ENCODE measurements at regions not wholly inside any gene's neighbourhood (a gene's known extent, or its start where the extent isn't known, plus 50 kb on each side); places are given as distances from the start of the nearest gene placed in this dataset.

DNA sequence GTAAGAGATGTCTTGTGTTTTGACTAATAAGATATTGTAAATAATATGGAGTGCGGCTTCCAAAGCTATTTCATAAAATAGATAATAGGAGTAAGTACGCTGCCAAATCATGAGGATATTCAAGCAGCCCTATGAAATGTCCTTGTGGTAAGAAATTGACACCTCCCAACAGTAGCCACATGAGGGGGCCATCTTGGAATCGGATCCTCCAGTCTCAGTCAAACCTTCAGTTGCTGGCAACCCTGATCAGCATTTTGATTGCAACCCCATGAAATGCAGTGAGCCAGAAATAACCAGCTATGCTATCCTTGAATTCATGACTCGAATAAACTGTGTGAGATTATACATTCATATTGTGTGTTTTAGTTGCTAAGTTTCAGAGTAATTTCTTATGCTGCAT is 212.4 kb downstream of the PLA2G4A start:
- TF ChIP-seq ARNTL (CRISPR knock-in tag; IDR thresholded peaks at IDR 0.05; ENCODE audit: borderline replicate concordance, low read depth) = no peak
- TF ChIP-seq CSDC2 (CRISPR knock-in tag; IDR thresholded peaks at IDR 0.05) = no peak
- TF ChIP-seq ZFP3 (CRISPR knock-in tag; IDR thresholded peaks at IDR 0.05) = no peak
- no peak for TF ChIP-seq BACH2 (CRISPR knock-in tag; IDR thresholded peaks at IDR 0.05; ENCODE audit: borderline replicate concordance)
- TF ChIP-seq, protein P1, sequence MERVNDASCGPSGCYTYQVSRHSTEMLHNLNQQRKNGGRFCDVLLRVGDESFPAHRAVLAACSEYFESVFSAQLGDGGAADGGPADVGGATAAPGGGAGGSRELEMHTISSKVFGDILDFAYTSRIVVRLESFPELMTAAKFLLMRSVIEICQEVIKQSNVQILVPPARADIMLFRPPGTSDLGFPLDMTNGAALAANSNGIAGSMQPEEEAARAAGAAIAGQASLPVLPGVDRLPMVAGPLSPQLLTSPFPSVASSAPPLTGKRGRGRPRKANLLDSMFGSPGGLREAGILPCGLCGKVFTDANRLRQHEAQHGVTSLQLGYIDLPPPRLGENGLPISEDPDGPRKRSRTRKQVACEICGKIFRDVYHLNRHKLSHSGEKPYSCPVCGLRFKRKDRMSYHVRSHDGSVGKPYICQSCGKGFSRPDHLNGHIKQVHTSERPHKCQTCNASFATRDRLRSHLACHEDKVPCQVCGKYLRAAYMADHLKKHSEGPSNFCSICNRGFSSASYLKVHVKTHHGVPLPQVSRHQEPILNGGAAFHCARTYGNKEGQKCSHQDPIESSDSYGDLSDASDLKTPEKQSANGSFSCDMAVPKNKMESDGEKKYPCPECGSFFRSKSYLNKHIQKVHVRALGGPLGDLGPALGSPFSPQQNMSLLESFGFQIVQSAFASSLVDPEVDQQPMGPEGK (CRISPR knock-in tag; IDR thresholded peaks at IDR 0.05; ENCODE audit: borderline replicate concordance) = no peak
- TF ChIP-seq TOX (CRISPR knock-in tag; IDR thresholded peaks at IDR 0.05; ENCODE audit: borderline replicate concordance) = no peak

Measured in SK-N-SH treated with all-trans-retinoic acid at 6 μM for 48 hours (cell line).